ENCODE measurements at regions not wholly inside any gene's neighbourhood (a gene's known extent, or its start where the extent isn't known, plus 50 kb on each side); places are given as distances from the start of the nearest gene placed in this dataset.

DNA sequence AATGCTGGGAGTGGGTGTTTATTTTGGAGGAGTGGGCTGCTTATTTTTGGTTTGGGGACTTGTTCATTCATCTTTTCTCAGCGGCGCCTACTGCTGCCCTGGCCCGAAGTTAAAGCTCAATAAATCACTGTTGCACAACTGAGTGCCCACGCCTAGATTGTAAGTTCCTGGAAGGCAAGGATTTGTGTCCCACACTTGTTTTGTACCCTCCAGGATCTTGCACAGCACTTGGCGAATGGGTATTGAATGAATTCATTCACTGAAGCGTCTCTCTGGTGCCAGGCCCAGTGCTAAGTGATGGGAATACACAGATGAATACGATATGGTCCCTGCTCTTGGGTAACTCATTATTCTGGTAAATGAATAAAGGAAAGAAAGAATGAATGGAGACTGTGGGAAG is 153.3 kb upstream of the PARP11 start:
- no peaks in the 10 kb centered on the region for H3K4me1 ChIP-seq (ENCODE audit: control insufficient read depth, extremely low read depth, insufficient read depth, low read length)
- no peaks in the 10 kb centered on the region for H3K27me3 ChIP-seq (ENCODE audit: control insufficient read depth in 2 of 2, insufficient read depth in 2 of 2, low read length in 2 of 2)
- dilution Hi-C loops (cut with MboI; ENCODE audit: extremely low pct_ligation_motif_present, low sequenced_read_pairs): no loop called here
- H3K9ac ChIP-seq (replicated peaks; ENCODE audit: extremely low read depth, insufficient read depth, low read length): no peak overlapping the region
- intact Hi-C loops (cut with micrococcal nuclease): no loop called here
- no TSS peak for BruUV-seq (replicated peaks)
- POLR2A ChIA-PET: no interaction called here
- H3K9me1 ChIP-seq (replicated peaks; ENCODE audit: control insufficient read depth, extremely low read depth, insufficient read depth, low read length): no peaks in the 10 kb centered on the region
- TF ChIP-seq POLR2A (IDR thresholded peaks at IDR 0.05; ENCODE audit: low read depth, low read length) (no peak), CTCF (IDR thresholded peaks at IDR 0.05; ENCODE audit: extremely low read depth in 1 of 2, insufficient read depth in 1 of 2, low read depth in 1 of 2, low read length in 2 of 2) (no peak), FOS (IDR thresholded peaks at IDR 0.05; ENCODE audit: borderline replicate concordance, insufficient read depth, low read length) (no peak), GATA2 (IDR thresholded peaks at IDR 0.05; ENCODE audit: insufficient read depth, insufficient read length, low read depth, low read length) (no peak), MYC (IDR thresholded peaks at IDR 0.05; ENCODE audit: low read depth, low read length) (no peak), POLR2AphosphoS5 (IDR thresholded peaks at IDR 0.05; ENCODE audit: insufficient read depth, low read depth, low read length) (no peak), JUN (IDR thresholded peaks at IDR 0.05; ENCODE audit: borderline replicate concordance, insufficient read depth, insufficient read length, low read depth) (no peak), EZH2 (IDR thresholded peaks at IDR 0.05; ENCODE audit: borderline replicate concordance, low read depth, low read length, severe bottlenecking) (no peak)
- TF ChIP-seq, protein P1, sequence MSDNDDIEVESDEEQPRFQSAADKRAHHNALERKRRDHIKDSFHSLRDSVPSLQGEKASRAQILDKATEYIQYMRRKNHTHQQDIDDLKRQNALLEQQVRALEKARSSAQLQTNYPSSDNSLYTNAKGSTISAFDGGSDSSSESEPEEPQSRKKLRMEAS (IDR thresholded peaks at IDR 0.05; ENCODE audit: insufficient read depth, insufficient read length): no peak
- H3K27ac ChIP-seq (ENCODE audit: insufficient read depth, low read depth, low read length): no peak overlapping the region
- FAIRE-seq (no peak), DNase-seq (ENCODE audit: low read depth, low spot score) (no peak)
- H3K4me2 ChIP-seq (ENCODE audit: insufficient read depth, low read length): no peak overlapping the region
- no peaks in the 10 kb centered on the region for H3K79me2 ChIP-seq (ENCODE audit: control insufficient read depth, insufficient read depth, low read length)
- H3K36me3 ChIP-seq (ENCODE audit: control insufficient read depth in 2 of 2, extremely low read depth in 1 of 2, insufficient read depth in 2 of 2, low read length in 2 of 2): no peaks in the 10 kb centered on the region
- CTCF ChIA-PET: interaction anchor here (1.3 to 3.2 kb wide), 2 partner anchors 11 to 250 kb away, joined by 5 to 19 read pairs; no protein-coding TSS in a partner anchor
- H2AFZ ChIP-seq (ENCODE audit: low read depth, low read length): no peak overlapping the region
- no peaks in the 10 kb centered on the region for H4K20me1 ChIP-seq (replicated peaks; ENCODE audit: control insufficient read depth, extremely low read depth, insufficient read depth, low read length)
- no peaks in the 10 kb centered on the region for H3K9me3 ChIP-seq (replicated peaks; ENCODE audit: control insufficient read depth, insufficient read depth, low read length)
- no peak overlapping the region for H3K4me3 ChIP-seq (replicated peaks in 1 of 3; ENCODE audit: insufficient read depth in 1 of 3, low read depth in 1 of 3, low read length in 3 of 3)

Data from endothelial cell of umbilical vein (primary cell).